ENCODE measurements at regions not wholly inside any gene's neighbourhood (a gene's known extent, or its start where the extent isn't known, plus 50 kb on each side); places are given as distances from the start of the nearest gene placed in this dataset.

GRCh38 chr5:91955610-91956009 is 572.5 kb upstream of the ARRDC3 start:
- ATAC-seq = no peak
- Mint-ChIP-seq H3K4me3 (no peak overlapping the region), H3K36me3 (ENCODE audit: low read depth) (no peaks in the 10 kb centered on the region), H3K27ac (no peak overlapping the region), H3K9me3 (no peaks in the 10 kb centered on the region), H3K4me1 (ENCODE audit: low read depth) (no peaks in the 10 kb centered on the region), H3K27me3 (no peaks in the 10 kb centered on the region)
- no peak for DNase-seq
- ChIA-PET CTCF (no interaction called here), POLR2A (no interaction called here)
- TF ChIP-seq CTCF (IDR thresholded peaks at IDR 0.05) = no peak
- intact Hi-C loops (cut with micrococcal nuclease) = no loop called here

GRCh38 chr5:91954136-91954535 is 571.0 kb upstream of the ARRDC3 start:
- no peaks in the 10 kb centered on the region for H3K27me3 Mint-ChIP-seq
- ChIA-PET CTCF (no interaction called here), POLR2A (no interaction called here)
- intact Hi-C loops (cut with micrococcal nuclease) = no loop called here
- TF ChIP-seq CTCF (IDR thresholded peaks at IDR 0.05) = no peak
- H3K9me3 Mint-ChIP-seq = no peaks in the 10 kb centered on the region
- no peak for ATAC-seq
- H3K4me1 Mint-ChIP-seq (ENCODE audit: low read depth) = no peaks in the 10 kb centered on the region
- no peak overlapping the region for H3K4me3 Mint-ChIP-seq
- DNase-seq = no peak
- H3K27ac Mint-ChIP-seq = no peak overlapping the region
- H3K36me3 Mint-ChIP-seq (ENCODE audit: low read depth) = no peaks in the 10 kb centered on the region

- no peak overlapping the region for H3K27ac Mint-ChIP-seq
Observed at GRCh38 chr5:91950328-91950727, 567.2 kb upstream of the ARRDC3 start.

GRCh38 chr5:91946870-91947269 is 563.8 kb upstream of the ARRDC3 start:
- DNase-seq = no peak
- ChIA-PET POLR2A (no interaction called here), CTCF (no interaction called here)
- no peaks in the 10 kb centered on the region for H3K36me3 Mint-ChIP-seq (ENCODE audit: low read depth)
- H3K4me1 Mint-ChIP-seq (ENCODE audit: low read depth) = no peaks in the 10 kb centered on the region
- no peak overlapping the region for H3K27ac Mint-ChIP-seq
- no peaks in the 10 kb centered on the region for H3K9me3 Mint-ChIP-seq
- intact Hi-C loops (cut with micrococcal nuclease) = no loop called here
- H3K27me3 Mint-ChIP-seq = no peaks in the 10 kb centered on the region
- no peak for TF ChIP-seq CTCF (IDR thresholded peaks at IDR 0.05)
- H3K4me3 Mint-ChIP-seq = no peak overlapping the region
- no peak for ATAC-seq

More at GRCh38 chr5:91950328-91950727, 567.2 kb upstream of the ARRDC3 start:
- H3K36me3 Mint-ChIP-seq (ENCODE audit: low read depth) = no peaks in the 10 kb centered on the region
- H3K27me3 Mint-ChIP-seq = no peaks in the 10 kb centered on the region
- no peak for ATAC-seq
- CTCF ChIA-PET = no interaction called here
- H3K4me1 Mint-ChIP-seq (ENCODE audit: low read depth) = no peaks in the 10 kb centered on the region
- no peak for TF ChIP-seq CTCF (IDR thresholded peaks at IDR 0.05)
- intact Hi-C loops (cut with micrococcal nuclease) = no loop called here
- no peak overlapping the region for H3K4me3 Mint-ChIP-seq
- DNase-seq = no peak
- H3K9me3 Mint-ChIP-seq = no peaks in the 10 kb centered on the region
- POLR2A ChIA-PET = no interaction called here

GRCh38 chr5:91941588-91941987 is 558.5 kb upstream of the ARRDC3 start:
- Mint-ChIP-seq H3K27ac (no peak overlapping the region), H3K9me3 (no peaks in the 10 kb centered on the region), H3K27me3 (no peaks in the 10 kb centered on the region), H3K4me3 (no peak overlapping the region), H3K4me1 (ENCODE audit: low read depth) (no peaks in the 10 kb centered on the region), H3K36me3 (ENCODE audit: low read depth) (no peaks in the 10 kb centered on the region)
- intact Hi-C loops (cut with micrococcal nuclease) = no loop called here
- ChIA-PET POLR2A (no interaction called here), CTCF (no interaction called here)
- no peak for DNase-seq
- no peak for TF ChIP-seq CTCF (IDR thresholded peaks at IDR 0.05)
- no peak for ATAC-seq

Data from activated CD8-positive, alpha-beta T cell treated with anti-CD3 and anti-CD28 coated beads for 36 hours (primary cell).